Motor neuron (in vitro differentiated cells): ENCODE measurements at regions not wholly inside any gene's neighbourhood (a gene's known extent, or its start where the extent isn't known, plus 50 kb on each side); places are given as distances from the start of the nearest gene placed in this dataset.
A peak's percentile ranks its signal among the peaks of the same experiment; 100 is the strongest.
"Not testable (repeated sequence)": the region's sequence is repeated elsewhere in the genome, so short reads cannot be mapped to it uniquely, and the experiment has no call there.

Source experiments
- ATAC-seq, 8 experiments: fragments of 200-7000 bp; cut with Tn5 transposase; replicated peaks in 6 of 8; 2 replicates each; pipeline ENCODE4 v1.8.0; 2021; ENCODE audit warnings: mild to moderate bottlenecking in 8 of 8, moderate library complexity in 8 of 8
- H3K27ac ChIP-seq, 2 donors: fragments of 250-450 bp; sonication (Bioruptor Pico); 2 replicates each; pipeline ENCODE4 v1.9.0; 2021; ENCODE audit warnings: antibody characterized with exemption in 2 of 2, mild to moderate bottlenecking in 2 of 2, moderate library complexity in 1 of 2
- H3K4me1 ChIP-seq, 2 donors: fragments of 250-450 bp; sonication (Bioruptor Pico); replicated peaks in 1 of 2; 2 replicates each; pipeline ENCODE4 v1.6.1; 2021; ENCODE audit warnings: antibody characterized with exemption in 2 of 2, mild to moderate bottlenecking in 2 of 2, moderate library complexity in 1 of 2
- H3K4me3 ChIP-seq, 5 donors: fragments of 250-450 bp; sonication (Bioruptor Pico); 2 replicates each; pipeline ENCODE4 v1.9.0; 2021; ENCODE audit warnings: antibody characterized with exemption in 5 of 5, mild to moderate bottlenecking in 5 of 5, moderate library complexity in 4 of 5
- WGBS, 10 experiments: fragments of 450-650 bp; shearing (Covaris generic); methylation state at CpG; one replicate each; pipeline ENCODE4 v1.0.0; 2022; 5-methylcytosine and 5-hydroxymethylcytosine counted together
- in situ Hi-C, 9 experiments: fragments of 400-800 bp; cut with MboI; loops; one replicate each; pipeline ENCODE4 v1.15.0; 2021; ENCODE audit warnings: low sequenced_read_pairs in 9 of 9, low pct_unique_long_range_greater_than_20kb in 2 of 9; ENCODE audit not compliant: unreplicated experiment in 9 of 9

GRCh38 chr12:111270239-111270638 lies 98.7 kb downstream of the PHETA1 start:
- WGBS, 10 experiments = 0 to 72% (median 27%) methylated on average over 2 to 11 of the region's 11 CpGs
- Histone ChIP-seq H3K4me1 (peaks cover 12 to 16% of the 10 kb centered on the region in 2 donors), H3K27ac (no peak overlapping the region), H3K4me3 (no peak overlapping the region)
- in situ Hi-C loops = no loop called here
- peak in 5 of 8 experiments; percentile 49 to 86 (median 73) for ATAC-seq

- in situ Hi-C loops = no loop called here
- Histone ChIP-seq H3K27ac (no peak overlapping the region), H3K4me1 (peaks cover 12 to 16% of the 10 kb centered on the region in 2 donors), H3K4me3 (no peak overlapping the region)
- peak in 4 of 8 experiments; percentile 37 to 57 (median 44) for ATAC-seq
- WGBS, 10 experiments = 0 to 100% (median 50%) methylated on average over 1 to 7 of the region's 7 CpGs; no CpG with 5 or more reads in 1 of the 10 experiments
Observed at GRCh38 chr12:111269718-111270117, 99.2 kb downstream of the PHETA1 start.

GRCh38 chr12:111268738-111269572 lies 99.9 kb downstream of the PHETA1 start:
- Histone ChIP-seq H3K4me3 (no peak overlapping the region), H3K27ac (no peak overlapping the region), H3K4me1 (peaks cover 12 to 16% of the 10 kb centered on the region in 2 donors)
- in situ Hi-C loops = no loop called here
- 6 to 100% (median 79%) methylated on average over 1 to 9 of the region's 16 CpGs for WGBS, 10 experiments
- ATAC-seq = no peak

GRCh38 chr12:111267144-111267543 lies 101.8 kb downstream of the PHETA1 start:
- ATAC-seq = peak in 3 of 8 experiments; percentile 12 to 20 (median 15)
- in situ Hi-C loops = no loop called here
- H3K4me3 ChIP-seq = no peak overlapping the region
- peaks cover 12 to 16% of the 10 kb centered on the region in 2 donors for H3K4me1 ChIP-seq
- H3K27ac ChIP-seq = no peak overlapping the region
- WGBS, 10 experiments = 0 to 100% (median 50%) methylated on average over 1 to 2 of the region's 8 CpGs; no CpG with 5 or more reads in 3 of the 10 experiments

GRCh38 chr12:111261911-111262676 lies 106.8 kb downstream of the PHETA1 start:
- no peak for ATAC-seq
- in situ Hi-C loops = no loop called here
- H3K4me1 ChIP-seq = peaks cover 0 to 4% of the 10 kb centered on the region in 2 donors
- H3K4me3 ChIP-seq = no peak overlapping the region
- H3K27ac ChIP-seq = no peak overlapping the region
- WGBS, 10 experiments = 0 to 100% (median 61%) methylated on average over 1 to 6 of the region's 6 CpGs

GRCh38 chr12:111260732-111261131 lies 108.2 kb downstream of the PHETA1 start:
- Histone ChIP-seq H3K4me3 (no peak overlapping the region), H3K27ac (no peak overlapping the region), H3K4me1 (peaks cover 0 to 4% of the 10 kb centered on the region in 2 donors)
- WGBS, 10 experiments = 45 to 87% (median 57%) methylated on average over 3 to 5 of the region's 5 CpGs; no CpG with 5 or more reads in 4 of the 10 experiments
- in situ Hi-C loops = no loop called here
- ATAC-seq = peak in 5 of 8 experiments; percentile 43 to 64 (median 60)

GRCh38 chr12:111259231-111259630 lies 109.7 kb downstream of the PHETA1 start:
- Histone ChIP-seq H3K27ac (no peak overlapping the region), H3K4me1 (peaks cover 0 to 4% of the 10 kb centered on the region in 2 donors), H3K4me3 (no peak overlapping the region)
- 45 to 100% (median 93%) methylated on average over 1 to 4 of the region's 4 CpGs; no CpG with 5 or more reads in 1 of the 10 experiments for WGBS, 10 experiments
- ATAC-seq = no peak
- in situ Hi-C loops = no loop called here

GRCh38 chr12:111258081-111258480 lies 110.8 kb downstream of the PHETA1 start:
- in situ Hi-C loops, ATAC-seq, H3K27ac ChIP-seq, H3K4me3 ChIP-seq, H3K4me1 ChIP-seq: not testable (repeated sequence)
- 50 to 98% (median 84%) methylated on average over 2 to 8 of the region's 10 CpGs; no CpG with 5 or more reads in 4 of the 10 experiments for WGBS, 10 experiments

- Histone ChIP-seq H3K4me1 (peaks cover 0 to 4% of the 10 kb centered on the region in 2 donors), H3K4me3 (no peak overlapping the region), H3K27ac (no peak overlapping the region)
- no peak for ATAC-seq
- in situ Hi-C loops = no loop called here
Observed at GRCh38 chr12:111257435-111257902, 111.4 kb downstream of the PHETA1 start.

GRCh38 chr12:111256629-111257434 lies 112.1 kb downstream of the PHETA1 start:
- WGBS, 10 experiments = 0 to 90% (median 17%) methylated on average over 1 to 3 of the region's 10 CpGs; no CpG with 5 or more reads in 7 of the 10 experiments
- in situ Hi-C loops = no loop called here

GRCh38 chr12:111255261-111255660 lies 113.6 kb downstream of the PHETA1 start:
- Histone ChIP-seq H3K27ac (no peak overlapping the region), H3K4me1 (peaks cover 11 to 13% of the 10 kb centered on the region in 2 donors), H3K4me3 (no peak overlapping the region)
- ATAC-seq = no peak
- in situ Hi-C loops = no loop called here
- 40 to 90% (median 63%) methylated on average over 1 to 5 of the region's 7 CpGs; no CpG with 5 or more reads in 5 of the 10 experiments for WGBS, 10 experiments

More at GRCh38 chr12:111256629-111257434, 112.1 kb downstream of the PHETA1 start:
- Histone ChIP-seq H3K4me1 (peaks cover 0 to 4% of the 10 kb centered on the region in 2 donors), H3K4me3 (no peak overlapping the region), H3K27ac (no peak overlapping the region)
- ATAC-seq = no peak

GRCh38 chr12:111254106-111254505 lies 114.8 kb downstream of the PHETA1 start:
- Histone ChIP-seq H3K4me1 (peaks cover 22 to 23% of the 10 kb centered on the region in 2 donors), H3K4me3 (no peak overlapping the region), H3K27ac (no peak overlapping the region)
- in situ Hi-C loops = no loop called here
- WGBS, 10 experiments = 5 to 85% (median 84%) methylated on average over 2 to 3 of the region's 3 CpGs; no CpG with 5 or more reads in 7 of the 10 experiments
- ATAC-seq = no peak
